Loucy (cell line): ENCODE measurements at regions not wholly inside any gene's neighbourhood (a gene's known extent, or its start where the extent isn't known, plus 50 kb on each side); places are given as distances from the start of the nearest gene placed in this dataset.

ENCODE experiments used
- H2AFZ ChIP-seq: fragments of 200-600 bp; sonication (generic); 2 replicates; pipeline ENCODE4 v1.6.0; 2016; ENCODE audit warnings: antibody characterized with exemption, mild to moderate bottlenecking, low read length, moderate library complexity
- H3F3A ChIP-seq: fragments of 200-600 bp; 2 replicates; pipeline ENCODE4 v1.6.0; 2016; ENCODE audit warnings: antibody characterized with exemption, low read depth, mild to moderate bottlenecking
- H3K27me3 ChIP-seq: fragments of 200-600 bp; sonication (generic); 2 replicates; pipeline ENCODE4 v1.6.1; 2014; ENCODE audit warnings: low read length, mild to moderate bottlenecking; ENCODE audit not compliant: insufficient read depth, poor library complexity, severe bottlenecking
- H3K36me3 ChIP-seq: fragments of 200-600 bp; sonication (generic); 2 replicates; pipeline ENCODE4 v1.6.1; 2016; ENCODE audit warnings: low read length; ENCODE audit not compliant: insufficient read depth
- H3K4me1 ChIP-seq: fragments of 200-600 bp; sonication (generic); 2 replicates; pipeline ENCODE4 v1.5.1; 2014; ENCODE audit warnings: low read length, mild to moderate bottlenecking; ENCODE audit not compliant: insufficient read depth, poor library complexity, severe bottlenecking
- H3K4me2 ChIP-seq: fragments of 200-600 bp; sonication (generic); 2 replicates; pipeline ENCODE4 v1.6.0; 2014; ENCODE audit warnings: antibody characterized with exemption, low read length, low read depth, mild to moderate bottlenecking; ENCODE audit not compliant: poor library complexity, severe bottlenecking
- H3K4me3 ChIP-seq: fragments of 200-600 bp; sonication (generic); 2 replicates; pipeline ENCODE4 v1.5.1; 2014; ENCODE audit warnings: low read length, mild to moderate bottlenecking, mixed read lengths; ENCODE audit not compliant: poor library complexity, severe bottlenecking
- H3K79me2 ChIP-seq: fragments of 200-600 bp; sonication (generic); 2 replicates; pipeline ENCODE4 v1.6.1; 2014; ENCODE audit warnings: low read length; ENCODE audit not compliant: insufficient read depth
- H3K9ac ChIP-seq: fragments of 200-600 bp; sonication (generic); 2 replicates; pipeline ENCODE4 v1.6.0; 2014; ENCODE audit warnings: mild to moderate bottlenecking, low read depth, low read length, moderate library complexity; ENCODE audit not compliant: poor library complexity, severe bottlenecking
- H3K9me2 ChIP-seq: fragments of 200-600 bp; sonication (generic); replicated peaks from 2 replicates; pipeline ENCODE4 v1.6.1; 2016; ENCODE audit warnings: low read depth, low read length, mixed read lengths
- H3K9me3 ChIP-seq: fragments of 200-600 bp; sonication (generic); 2 replicates; pipeline ENCODE4 v1.6.1; 2014; ENCODE audit warnings: mild to moderate bottlenecking, antibody characterized with exemption, low read length, low read depth; ENCODE audit not compliant: insufficient read depth
- H4K20me1 ChIP-seq: fragments of 200-600 bp; sonication (generic); 2 replicates; pipeline ENCODE4 v1.6.0; 2014; ENCODE audit warnings: antibody characterized with exemption, low read length, mild to moderate bottlenecking; ENCODE audit not compliant: insufficient read depth, poor library complexity, severe bottlenecking
- EZH2phosphoT487 ChIP-seq: fragments of 200-600 bp; IDR thresholded peaks from 2 replicates; pipeline ENCODE4 v1.6.1; 2018; ENCODE audit warnings: antibody characterized with exemption, mild to moderate bottlenecking, moderate library complexity, borderline replicate concordance
- TF ChIP-seq, protein P1 (sequence below): fragments of 200-600 bp; sonication (generic); conservative IDR thresholded peaks from 2 replicates; pipeline ENCODE4 v1.5.1; 2014; ENCODE audit warnings: mild to moderate bottlenecking, antibody characterized with exemption, low read length

DNA sequence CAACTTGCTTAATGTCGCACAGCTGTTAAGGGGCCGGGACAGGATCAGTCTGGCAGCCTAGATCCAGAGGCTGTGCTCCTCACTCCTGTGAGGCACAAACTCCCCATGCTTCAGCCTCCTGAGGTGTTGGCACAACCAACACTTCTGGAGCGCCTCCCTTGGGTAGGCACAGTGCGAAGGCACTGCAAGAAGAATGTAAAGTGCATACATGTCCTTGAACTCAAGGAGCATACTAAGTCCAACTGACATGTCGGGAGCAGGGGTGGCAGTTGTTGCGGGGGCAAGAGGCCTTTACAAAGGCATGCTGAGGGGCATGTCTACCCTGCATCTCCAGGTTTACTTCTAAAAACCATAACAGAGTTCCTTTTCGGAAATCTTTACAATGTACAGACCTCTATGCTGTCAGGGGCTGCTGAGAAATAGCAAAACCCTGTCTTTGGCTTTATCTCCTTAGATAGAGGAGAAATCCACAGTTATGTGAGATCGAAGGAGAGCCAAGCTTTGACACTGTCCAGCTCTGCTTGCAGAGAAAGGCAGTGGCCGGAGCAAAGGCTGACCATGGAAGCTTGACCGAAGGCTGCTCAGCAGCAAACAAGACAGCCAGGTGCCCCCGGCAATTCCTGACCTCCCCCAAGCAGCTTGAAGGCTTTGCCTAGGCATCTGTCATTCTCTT, 93.9 kb downstream of the CDC7 start:
- H3K9me2 ChIP-seq = no peaks in the 10 kb centered on the region
- no peak overlapping the region for H3K4me3 ChIP-seq
- no peaks in the 10 kb centered on the region for H3K79me2 ChIP-seq
- no peaks in the 10 kb centered on the region for H4K20me1 ChIP-seq
- H3F3A ChIP-seq = no peaks in the 10 kb centered on the region
- TF ChIP-seq EZH2phosphoT487 = no peak
- TF ChIP-seq, protein P1, sequence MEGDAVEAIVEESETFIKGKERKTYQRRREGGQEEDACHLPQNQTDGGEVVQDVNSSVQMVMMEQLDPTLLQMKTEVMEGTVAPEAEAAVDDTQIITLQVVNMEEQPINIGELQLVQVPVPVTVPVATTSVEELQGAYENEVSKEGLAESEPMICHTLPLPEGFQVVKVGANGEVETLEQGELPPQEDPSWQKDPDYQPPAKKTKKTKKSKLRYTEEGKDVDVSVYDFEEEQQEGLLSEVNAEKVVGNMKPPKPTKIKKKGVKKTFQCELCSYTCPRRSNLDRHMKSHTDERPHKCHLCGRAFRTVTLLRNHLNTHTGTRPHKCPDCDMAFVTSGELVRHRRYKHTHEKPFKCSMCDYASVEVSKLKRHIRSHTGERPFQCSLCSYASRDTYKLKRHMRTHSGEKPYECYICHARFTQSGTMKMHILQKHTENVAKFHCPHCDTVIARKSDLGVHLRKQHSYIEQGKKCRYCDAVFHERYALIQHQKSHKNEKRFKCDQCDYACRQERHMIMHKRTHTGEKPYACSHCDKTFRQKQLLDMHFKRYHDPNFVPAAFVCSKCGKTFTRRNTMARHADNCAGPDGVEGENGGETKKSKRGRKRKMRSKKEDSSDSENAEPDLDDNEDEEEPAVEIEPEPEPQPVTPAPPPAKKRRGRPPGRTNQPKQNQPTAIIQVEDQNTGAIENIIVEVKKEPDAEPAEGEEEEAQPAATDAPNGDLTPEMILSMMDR = no peak
- no peaks in the 10 kb centered on the region for H3K9me3 ChIP-seq
- no peaks in the 10 kb centered on the region for H3K27me3 ChIP-seq
- no peak overlapping the region for H2AFZ ChIP-seq
- H3K4me2 ChIP-seq = no peak overlapping the region
- H3K9ac ChIP-seq = no peak overlapping the region
- H3K4me1 ChIP-seq = no peaks in the 10 kb centered on the region
- no peaks in the 10 kb centered on the region for H3K36me3 ChIP-seq

DNA sequence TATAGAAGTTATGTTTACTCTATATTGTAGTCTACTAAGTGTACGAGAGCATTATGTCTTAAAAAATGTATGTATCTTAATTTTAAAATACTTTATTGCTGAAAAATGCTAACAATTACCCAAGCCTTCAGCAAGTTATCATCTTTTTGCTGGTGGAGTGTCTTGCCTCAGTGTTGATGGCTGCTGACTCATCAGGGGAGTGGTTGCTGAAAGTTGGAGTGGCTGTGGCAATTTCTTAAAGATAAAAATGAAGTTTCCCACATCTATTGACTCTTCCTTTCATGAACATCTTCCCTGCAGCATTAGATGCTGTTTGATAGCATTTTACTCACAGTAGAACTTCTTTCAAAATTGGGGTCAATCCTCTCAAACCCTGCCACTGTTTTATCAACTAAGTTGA, 95.8 kb downstream of the CDC7 start:
- H3K9me3 ChIP-seq = no peaks in the 10 kb centered on the region
- no peaks in the 10 kb centered on the region for H3K27me3 ChIP-seq
- no peaks in the 10 kb centered on the region for H3F3A ChIP-seq
- H4K20me1 ChIP-seq = no peaks in the 10 kb centered on the region
- H3K4me2 ChIP-seq = no peak overlapping the region
- no peaks in the 10 kb centered on the region for H3K9me2 ChIP-seq
- no peaks in the 10 kb centered on the region for H3K79me2 ChIP-seq
- TF ChIP-seq, protein P1 = no peak
- TF ChIP-seq EZH2phosphoT487 = no peak
- no peak overlapping the region for H3K4me3 ChIP-seq
- H3K9ac ChIP-seq = no peak overlapping the region
- H3K4me1 ChIP-seq = no peaks in the 10 kb centered on the region
- H3K36me3 ChIP-seq = no peaks in the 10 kb centered on the region
- H2AFZ ChIP-seq = no peak overlapping the region

DNA sequence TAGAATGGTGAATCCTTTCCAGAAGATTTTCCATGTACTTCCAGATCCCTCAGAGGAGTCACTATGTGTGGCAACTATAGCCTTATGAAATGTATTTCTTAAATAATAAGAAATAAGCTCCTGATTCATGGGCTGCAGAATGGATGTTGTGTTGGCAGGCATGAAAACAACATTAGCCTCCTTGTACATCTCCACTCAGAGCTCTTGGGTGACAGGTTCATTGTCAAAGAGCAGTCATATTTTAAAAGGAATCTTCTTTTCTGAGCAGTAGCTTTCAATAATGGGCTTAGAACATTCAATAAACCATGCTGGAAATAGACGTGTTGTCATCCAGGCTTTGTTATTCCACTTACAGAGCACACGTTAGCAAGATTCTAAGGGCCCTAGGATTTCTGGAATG, 96.6 kb downstream of the CDC7 start:
- Histone ChIP-seq H4K20me1 (no peaks in the 10 kb centered on the region), H3K36me3 (no peaks in the 10 kb centered on the region), H2AFZ (no peak overlapping the region), H3K9ac (no peak overlapping the region), H3F3A (no peaks in the 10 kb centered on the region), H3K79me2 (no peaks in the 10 kb centered on the region), H3K4me2 (no peak overlapping the region), H3K27me3 (no peaks in the 10 kb centered on the region), H3K4me3 (no peak overlapping the region), H3K4me1 (no peaks in the 10 kb centered on the region), H3K9me3 (no peaks in the 10 kb centered on the region), H3K9me2 (no peaks in the 10 kb centered on the region)
- TF ChIP-seq EZH2phosphoT487 = no peak
- TF ChIP-seq, protein P1 = no peak
